H9 (cell line): ENCODE measurements at regions not wholly inside any gene's neighbourhood (a gene's known extent, or its start where the extent isn't known, plus 50 kb on each side); places are given as distances from the start of the nearest gene placed in this dataset.

Experiments used
- DNase-seq: peaks from one replicate; pipeline ENCODE4 v3.0.0-alpha.2; 2017
- H2AFZ ChIP-seq: one replicate; pipeline ENCODE4 v1.6.1; 2013; ENCODE audit warnings: mild to moderate bottlenecking, low read length, control low read depth, moderate library complexity
- H2AK5ac ChIP-seq: 2 replicates; pipeline ENCODE4 v1.6.1; 2013; ENCODE audit warnings: low read length, control low read depth, mixed read lengths; ENCODE audit not compliant: insufficient read length
- H2BK120ac ChIP-seq: one replicate; pipeline ENCODE4 v1.6.1; 2013; ENCODE audit warnings: low read depth, mild to moderate bottlenecking, low read length, control low read depth, inconsistent platforms; ENCODE audit not compliant: poor library complexity, severe bottlenecking
- H2BK12ac ChIP-seq: 2 replicates; pipeline ENCODE4 v1.6.1; 2013; ENCODE audit warnings: low read length, control low read depth, mixed read lengths, low read depth; ENCODE audit not compliant: insufficient read length
- H2BK15ac ChIP-seq: 2 replicates; pipeline ENCODE4 v1.6.1; 2013; ENCODE audit warnings: low read depth, low read length, control low read depth
- H2BK20ac ChIP-seq: one replicate; pipeline ENCODE4 v1.6.1; 2013; ENCODE audit warnings: low read depth, mild to moderate bottlenecking, low read length, control low read depth, inconsistent platforms; ENCODE audit not compliant: poor library complexity, severe bottlenecking
- H2BK5ac ChIP-seq: 2 replicates; pipeline ENCODE4 v1.6.1; 2013; ENCODE audit warnings: low read length, control low read depth, mixed read lengths; ENCODE audit not compliant: insufficient read length
- H3K14ac ChIP-seq: 2 replicates; pipeline ENCODE4 v1.6.1; 2013; ENCODE audit warnings: low read length, control low read depth; ENCODE audit not compliant: insufficient read depth
- H3K18ac ChIP-seq: 2 replicates; pipeline ENCODE4 v1.6.1; 2013; ENCODE audit warnings: low read depth, mild to moderate bottlenecking, mixed read lengths, low read length, control low read depth; ENCODE audit not compliant: insufficient read length
- H3K23ac ChIP-seq: 2 replicates; pipeline ENCODE4 v1.6.1; 2013; ENCODE audit warnings: low read length, control low read depth, mixed read lengths, low read depth; ENCODE audit not compliant: insufficient read length
- H3K23me2 ChIP-seq: 2 replicates; pipeline ENCODE4 v1.6.1; 2013; ENCODE audit warnings: low read depth, mild to moderate bottlenecking, mixed read lengths, low read length, control low read depth; ENCODE audit not compliant: insufficient read length, poor library complexity, severe bottlenecking
- H3K27ac ChIP-seq: 2 replicates; pipeline ENCODE4 v1.5.1; 2013; ENCODE audit warnings: low read length, control low read depth, mixed read lengths, low read depth; ENCODE audit not compliant: insufficient read length
- H3K27me3 ChIP-seq: 2 replicates; pipeline ENCODE4 v1.6.1; 2013; ENCODE audit warnings: low read length, control low read depth, inconsistent platforms; ENCODE audit not compliant: insufficient read depth
- H3K4ac ChIP-seq: 2 replicates; pipeline ENCODE4 v1.6.1; 2013; ENCODE audit warnings: low read depth, mild to moderate bottlenecking, control low read depth, inconsistent platforms, low read length, moderate library complexity
- H3K4me1 ChIP-seq: 2 replicates; pipeline ENCODE4 v1.6.1; 2013; ENCODE audit warnings: low read length, control low read depth, inconsistent platforms; ENCODE audit not compliant: insufficient read depth
- H3K4me2 ChIP-seq: 2 replicates; pipeline ENCODE4 v1.6.1; 2013; ENCODE audit warnings: low read length, control low read depth, mixed read lengths; ENCODE audit not compliant: insufficient read length, insufficient read depth
- H3K56ac ChIP-seq: 2 replicates; pipeline ENCODE4 v1.6.1; 2013; ENCODE audit warnings: low read depth, mild to moderate bottlenecking, mixed read lengths, low read length, control low read depth; ENCODE audit not compliant: insufficient read length
- H3K79me1 ChIP-seq: 2 replicates; pipeline ENCODE4 v1.6.1; 2013; ENCODE audit warnings: low read depth, mild to moderate bottlenecking, moderate library complexity, low read length, control low read depth, inconsistent platforms; ENCODE audit not compliant: insufficient read depth, poor library complexity, severe bottlenecking
- H3K79me2 ChIP-seq: 2 replicates; pipeline ENCODE4 v1.6.1; 2013; ENCODE audit warnings: low read length, control low read depth, inconsistent platforms; ENCODE audit not compliant: insufficient read depth
- H3K9ac ChIP-seq: 2 replicates; pipeline ENCODE4 v1.6.1; 2013; ENCODE audit warnings: low read length, control low read depth, mixed read lengths; ENCODE audit not compliant: insufficient read length; ENCODE audit errors: extremely low read depth
- H3K9me3 ChIP-seq: one replicate; pipeline ENCODE4 v1.6.1; 2013; ENCODE audit warnings: low read depth, low read length, inconsistent platforms; ENCODE audit not compliant: control insufficient read depth
- H3T11ph ChIP-seq: one replicate; pipeline ENCODE4 v1.6.1; 2013; ENCODE audit warnings: mild to moderate bottlenecking, low read length, control low read depth, inconsistent platforms
- H4K20me1 ChIP-seq: one replicate; pipeline ENCODE4 v1.6.1; 2013; ENCODE audit not compliant: control insufficient read depth, insufficient read length, insufficient read depth
- H4K5ac ChIP-seq: 2 replicates; pipeline ENCODE4 v1.6.1; 2013; ENCODE audit warnings: low read depth, mild to moderate bottlenecking, mixed read lengths, low read length, control low read depth; ENCODE audit not compliant: insufficient read length
- H4K8ac ChIP-seq: replicated peaks from 2 replicates; pipeline ENCODE4 v1.6.1; 2013; ENCODE audit warnings: low read length, control low read depth, mixed read lengths, low read depth; ENCODE audit not compliant: insufficient read length
- H4K91ac ChIP-seq: 2 replicates; pipeline ENCODE4 v1.6.1; 2013; ENCODE audit warnings: low read depth, mild to moderate bottlenecking, moderate library complexity, mixed read lengths, low read length, control low read depth; ENCODE audit not compliant: insufficient read length
- H3K27ac Mint-ChIP-seq, 3 experiments: 2 replicates in 2 of 3; 3 replicates in 1 of 3; pipeline ENCODE4 v1.8.0; 2020 to 2021; ENCODE audit warnings: mixed read lengths in 3 of 3, mild to moderate bottlenecking in 1 of 3, moderate library complexity in 1 of 3
- H3K27me3 Mint-ChIP-seq: 2 replicates; pipeline ENCODE4 v1.8.0; 2021; ENCODE audit warnings: low read depth, mild to moderate bottlenecking, moderate library complexity, mixed read lengths
- H3K36me3 Mint-ChIP-seq, 3 experiments: 2 replicates in 2 of 3; 3 replicates in 1 of 3; pipeline ENCODE4 v1.8.0; 2020 to 2021; ENCODE audit warnings: low read depth in 3 of 3, mixed read lengths in 3 of 3; ENCODE audit not compliant: insufficient read depth in 1 of 3
- H3K4me1 Mint-ChIP-seq, 2 experiments: 2 replicates each; pipeline ENCODE4 v1.8.0; 2020; ENCODE audit warnings: mixed read lengths in 2 of 2
- H3K4me3 Mint-ChIP-seq, 2 experiments: 2 replicates in 1 of 2; 3 replicates in 1 of 2; pipeline ENCODE4 v1.8.0; 2020 to 2021; ENCODE audit warnings: mild to moderate bottlenecking in 2 of 2, mixed read lengths in 2 of 2, moderate library complexity in 1 of 2
- H3K9me3 Mint-ChIP-seq, 2 experiments: 2 replicates in 1 of 2; 3 replicates in 1 of 2; pipeline ENCODE4 v1.8.0; 2020; ENCODE audit warnings: mild to moderate bottlenecking in 2 of 2, mixed read lengths in 2 of 2, moderate library complexity in 1 of 2
- CTCF ChIP-seq: fragments of 200-600 bp; sonication (generic); conservative IDR thresholded peaks from 3 replicates; pipeline ENCODE4 v1.8.0; 2021; ENCODE audit warnings: antibody characterized with exemption, mild to moderate bottlenecking

- H2AK5ac ChIP-seq, result no peak overlapping the region
- no peak overlapping the region for H3K23ac ChIP-seq
- no peak overlapping the region for H4K5ac ChIP-seq
- no peak overlapping the region for H3K9ac ChIP-seq
- H3K4me1 ChIP-seq, result no peaks in the 10 kb centered on the region
- peaks cover 9 to 23% of the 10 kb centered on the region in 2 experiments for H3K9me3 Mint-ChIP-seq
- H3K79me1 ChIP-seq, result no peaks in the 10 kb centered on the region
- no peak overlapping the region for H2BK5ac ChIP-seq
- no peak overlapping the region for H3K14ac ChIP-seq
- H3T11ph ChIP-seq, result no peak overlapping the region
- no peak overlapping the region for H2BK12ac ChIP-seq
- no peak overlapping the region for H3K18ac ChIP-seq
- no peaks in the 10 kb centered on the region for H3K9me3 ChIP-seq
- H3K27ac Mint-ChIP-seq, result no peak overlapping the region
- no peak overlapping the region for H3K4ac ChIP-seq
- no peak overlapping the region for H4K91ac ChIP-seq
- no peak overlapping the region for H2BK20ac ChIP-seq
- peaks cover 3 to 7% (median 7%) of the 10 kb centered on the region in 3 experiments; a peak in 5 of 7 replicates for H3K36me3 Mint-ChIP-seq
- no peaks in the 10 kb centered on the region for H3K27me3 Mint-ChIP-seq
- H3K79me2 ChIP-seq, result no peaks in the 10 kb centered on the region
- no peaks in the 10 kb centered on the region for H3K27me3 ChIP-seq
- no peak overlapping the region for H3K4me2 ChIP-seq
- DNase-seq, result no peak
- H2AFZ ChIP-seq, result no peak overlapping the region
- no peak overlapping the region for H3K4me3 Mint-ChIP-seq
- no peak overlapping the region for H2BK15ac ChIP-seq
- H4K8ac ChIP-seq, result no peak overlapping the region
- no peaks in the 10 kb centered on the region for H4K20me1 ChIP-seq
- no peaks in the 10 kb centered on the region for H3K23me2 ChIP-seq
- H3K27ac ChIP-seq, result no peak overlapping the region
- H3K56ac ChIP-seq, result no peak overlapping the region
- no peaks in the 10 kb centered on the region for H3K4me1 Mint-ChIP-seq
- H2BK120ac ChIP-seq, result no peak overlapping the region
- TF ChIP-seq CTCF, result no peak
Measured at GRCh38 chr2:181203916-181204315, 223.5 kb downstream of the UBE2E3 start.
